Activated naive CD8-positive, alpha-beta T cell treated with anti-CD3 and anti-CD28 coated beads, Interleukin-2, amount 10 ng/mL, durations not matched to agents 7 days and 5 days (primary cell): ENCODE measurements at regions not wholly inside any gene's neighbourhood (a gene's known extent, or its start where the extent isn't known, plus 50 kb on each side); places are given as distances from the start of the nearest gene placed in this dataset.

Experiments used
- ATAC-seq: fragments of 150-1000 bp; cut with Tn5 transposase; one replicate; pipeline ENCODE4 v1.10.0; 2021; ENCODE audit warnings: low read depth, moderate library complexity
- POLR2A ChIA-PET: fragments of 350-600 bp; sonication (Branson Sonifier 250); formaldehyde crosslinking; loops from one replicate; lab custom pipeline; 2021; ENCODE audit warnings: antibody characterized with exemption; lab: Charles Lee
- DNase-seq: peaks from one replicate; pipeline ENCODE4 v3.0.0; 2021
- H3K27ac Mint-ChIP-seq: one replicate; pipeline ENCODE4 v1.8.0; 2022; ENCODE audit warnings: mild to moderate bottlenecking, mixed read lengths
- H3K27me3 Mint-ChIP-seq: one replicate; pipeline ENCODE4 v1.8.0; 2022; ENCODE audit warnings: mild to moderate bottlenecking, moderate library complexity, mixed read lengths
- H3K36me3 Mint-ChIP-seq: one replicate; pipeline ENCODE4 v1.8.0; 2021; ENCODE audit warnings: mild to moderate bottlenecking, mixed read lengths
- H3K4me1 Mint-ChIP-seq: one replicate; pipeline ENCODE4 v1.8.0; 2021; ENCODE audit warnings: mixed read lengths
- H3K4me3 Mint-ChIP-seq: one replicate; pipeline ENCODE4 v1.8.0; 2022; ENCODE audit warnings: mild to moderate bottlenecking, moderate library complexity, mixed read lengths
- H3K9me3 Mint-ChIP-seq: one replicate; pipeline ENCODE4 v1.8.0; 2021; ENCODE audit warnings: mixed read lengths

- H3K9me3 Mint-ChIP-seq, result peaks cover 3% of the 10 kb centered on the region
- peaks cover 7% of the 10 kb centered on the region for H3K36me3 Mint-ChIP-seq
- peaks cover 3% of the 10 kb centered on the region for H3K4me1 Mint-ChIP-seq
- ATAC-seq (no peak), DNase-seq (no peak)
- no peaks in the 10 kb centered on the region for H3K27me3 Mint-ChIP-seq
- H3K4me3 Mint-ChIP-seq, result no peak overlapping the region
- H3K27ac Mint-ChIP-seq, result no peak overlapping the region
- POLR2A ChIA-PET, result no interaction called here
These were observed 130.0 kb downstream of the CYB561 start for GRCh38 chr17:63316100-63316499.

GRCh38 chr17:63317166-63317840 lies 128.8 kb downstream of the CYB561 start:
- DNase-seq (no peak), ATAC-seq (no peak)
- H3K4me3 Mint-ChIP-seq, result no peak overlapping the region
- H3K36me3 Mint-ChIP-seq, result peaks cover 5% of the 10 kb centered on the region
- POLR2A ChIA-PET, result no interaction called here
- peaks cover under 1% of the 10 kb centered on the region for H3K9me3 Mint-ChIP-seq
- H3K27ac Mint-ChIP-seq, result no peak overlapping the region
- H3K4me1 Mint-ChIP-seq, result no peaks in the 10 kb centered on the region
- no peaks in the 10 kb centered on the region for H3K27me3 Mint-ChIP-seq

GRCh38 chr17:63325808-63326207 lies 120.3 kb downstream of the CYB561 start:
- POLR2A ChIA-PET, result no interaction called here
- no peak overlapping the region for H3K4me3 Mint-ChIP-seq
- no peak for ATAC-seq
- DNase-seq, result no peak
- H3K36me3 Mint-ChIP-seq, result no peaks in the 10 kb centered on the region
- H3K4me1 Mint-ChIP-seq, result no peaks in the 10 kb centered on the region
- H3K27me3 Mint-ChIP-seq, result no peaks in the 10 kb centered on the region
- no peaks in the 10 kb centered on the region for H3K9me3 Mint-ChIP-seq
- H3K27ac Mint-ChIP-seq, result no peak overlapping the region

GRCh38 chr17:63329876-63330275 lies 116.2 kb downstream of the CYB561 start:
- Mint-ChIP-seq H3K4me1 (no peaks in the 10 kb centered on the region), H3K4me3 (no peak overlapping the region), H3K36me3 (no peaks in the 10 kb centered on the region), H3K9me3 (no peaks in the 10 kb centered on the region), H3K27ac (no peak overlapping the region), H3K27me3 (no peaks in the 10 kb centered on the region)
- POLR2A ChIA-PET, result no interaction called here
- DNase-seq (no peak), ATAC-seq (no peak)

- Mint-ChIP-seq H3K4me1 (no peaks in the 10 kb centered on the region), H3K36me3 (no peaks in the 10 kb centered on the region), H3K9me3 (no peaks in the 10 kb centered on the region), H3K27me3 (no peaks in the 10 kb centered on the region), H3K27ac (no peak overlapping the region), H3K4me3 (no peak overlapping the region)
- DNase-seq (no peak), ATAC-seq (no peak)
- POLR2A ChIA-PET, result no interaction called here
These were observed 114.6 kb downstream of the CYB561 start for GRCh38 chr17:63331301-63332061.

GRCh38 chr17:63332286-63332685 lies 113.8 kb downstream of the CYB561 start:
- ATAC-seq (no peak), DNase-seq (no peak)
- POLR2A ChIA-PET, result no interaction called here
- H3K4me1 Mint-ChIP-seq, result no peaks in the 10 kb centered on the region
- H3K36me3 Mint-ChIP-seq, result no peaks in the 10 kb centered on the region
- H3K9me3 Mint-ChIP-seq, result no peaks in the 10 kb centered on the region
- H3K27ac Mint-ChIP-seq, result no peak overlapping the region
- no peak overlapping the region for H3K4me3 Mint-ChIP-seq
- no peaks in the 10 kb centered on the region for H3K27me3 Mint-ChIP-seq

GRCh38 chr17:63333869-63334268 lies 112.2 kb downstream of the CYB561 start:
- no peaks in the 10 kb centered on the region for H3K27me3 Mint-ChIP-seq
- no peaks in the 10 kb centered on the region for H3K4me1 Mint-ChIP-seq
- no peak overlapping the region for H3K4me3 Mint-ChIP-seq
- H3K27ac Mint-ChIP-seq, result no peak overlapping the region
- DNase-seq (no peak), ATAC-seq (no peak)
- H3K9me3 Mint-ChIP-seq, result no peaks in the 10 kb centered on the region
- POLR2A ChIA-PET, result no interaction called here
- H3K36me3 Mint-ChIP-seq, result no peaks in the 10 kb centered on the region

GRCh38 chr17:63335831-63336230 lies 110.3 kb downstream of the CYB561 start:
- H3K4me1 Mint-ChIP-seq, result no peaks in the 10 kb centered on the region
- H3K36me3 Mint-ChIP-seq, result no peaks in the 10 kb centered on the region
- no peak for ATAC-seq
- H3K27me3 Mint-ChIP-seq, result no peaks in the 10 kb centered on the region
- no peak overlapping the region for H3K27ac Mint-ChIP-seq
- POLR2A ChIA-PET, result no interaction called here
- DNase-seq, result no peak
- H3K4me3 Mint-ChIP-seq, result no peak overlapping the region
- no peaks in the 10 kb centered on the region for H3K9me3 Mint-ChIP-seq

GRCh38 chr17:63337579-63337978 lies 108.5 kb downstream of the CYB561 start:
- no peaks in the 10 kb centered on the region for H3K27me3 Mint-ChIP-seq
- POLR2A ChIA-PET, result no interaction called here
- no peak for ATAC-seq
- no peaks in the 10 kb centered on the region for H3K4me1 Mint-ChIP-seq
- no peaks in the 10 kb centered on the region for H3K9me3 Mint-ChIP-seq
- no peak for DNase-seq
- no peak overlapping the region for H3K27ac Mint-ChIP-seq
- H3K36me3 Mint-ChIP-seq, result no peaks in the 10 kb centered on the region
- no peak overlapping the region for H3K4me3 Mint-ChIP-seq

GRCh38 chr17:63338272-63338671 lies 107.8 kb downstream of the CYB561 start:
- H3K4me3 Mint-ChIP-seq, result no peak overlapping the region
- POLR2A ChIA-PET, result no interaction called here
- DNase-seq (no peak), ATAC-seq (no peak)
- no peaks in the 10 kb centered on the region for H3K36me3 Mint-ChIP-seq
- no peaks in the 10 kb centered on the region for H3K4me1 Mint-ChIP-seq
- no peaks in the 10 kb centered on the region for H3K27me3 Mint-ChIP-seq
- no peaks in the 10 kb centered on the region for H3K9me3 Mint-ChIP-seq
- H3K27ac Mint-ChIP-seq, result no peak overlapping the region

GRCh38 chr17:63341276-63341675 lies 104.8 kb downstream of the CYB561 start:
- no peak for DNase-seq
- Mint-ChIP-seq H3K4me3 (no peak overlapping the region), H3K36me3 (no peaks in the 10 kb centered on the region), H3K27me3 (no peaks in the 10 kb centered on the region), H3K27ac (no peak overlapping the region), H3K4me1 (no peaks in the 10 kb centered on the region), H3K9me3 (no peaks in the 10 kb centered on the region)
- ATAC-seq, result no peak
- POLR2A ChIA-PET, result no interaction called here

- Mint-ChIP-seq H3K27ac (no peak overlapping the region), H3K4me1 (no peaks in the 10 kb centered on the region), H3K9me3 (no peaks in the 10 kb centered on the region), H3K27me3 (no peaks in the 10 kb centered on the region), H3K4me3 (no peak overlapping the region), H3K36me3 (no peaks in the 10 kb centered on the region)
- POLR2A ChIA-PET, result no interaction called here
- DNase-seq (no peak), ATAC-seq (no peak)
These were observed 101.7 kb downstream of the CYB561 start for GRCh38 chr17:63344383-63344782.

- no peaks in the 10 kb centered on the region for H3K4me1 Mint-ChIP-seq
- no peak overlapping the region for H3K4me3 Mint-ChIP-seq
- no peaks in the 10 kb centered on the region for H3K36me3 Mint-ChIP-seq
- POLR2A ChIA-PET, result no interaction called here
- DNase-seq, result no peak
- H3K27me3 Mint-ChIP-seq, result no peaks in the 10 kb centered on the region
- no peak overlapping the region for H3K27ac Mint-ChIP-seq
- H3K9me3 Mint-ChIP-seq, result no peaks in the 10 kb centered on the region
- ATAC-seq, result no peak
These were observed 100.5 kb downstream of the CYB561 start for GRCh38 chr17:63345611-63346010.

- POLR2A ChIA-PET, result no interaction called here
- ATAC-seq, result no peak
- Mint-ChIP-seq H3K27me3 (no peaks in the 10 kb centered on the region), H3K9me3 (no peaks in the 10 kb centered on the region), H3K36me3 (no peaks in the 10 kb centered on the region), H3K27ac (no peak overlapping the region), H3K4me1 (no peaks in the 10 kb centered on the region), H3K4me3 (no peak overlapping the region)
- DNase-seq, result no peak
These were observed 98.6 kb downstream of the CYB561 start for GRCh38 chr17:63347475-63347874.
